ENCODE measurements at regions not wholly inside any gene's neighbourhood (a gene's known extent, or its start where the extent isn't known, plus 50 kb on each side); places are given as distances from the start of the nearest gene placed in this dataset.

- no peak overlapping the region for H3K27ac ChIP-seq (ENCODE audit: low read depth, low read length)
- BruUV-seq (replicated peaks), result no TSS peak
- H3K9me3 ChIP-seq (ENCODE audit: control insufficient read depth in 1 of 2, insufficient read depth in 1 of 2, low read depth in 1 of 2, low read length in 2 of 2), result no peaks in the 10 kb centered on the region
- H3K27me3 ChIP-seq (ENCODE audit: insufficient read depth, low read length), result no peaks in the 10 kb centered on the region
- no peak for DNase-seq (ENCODE audit: low read depth, low spot score)
- H3K4me3 ChIP-seq (replicated peaks in 1 of 2; ENCODE audit: low read depth in 1 of 2, low read length in 2 of 2), result no peak overlapping the region
- no peak overlapping the region for H3K4me2 ChIP-seq (ENCODE audit: low read length)
- POLR2A ChIA-PET, result no interaction called here
- no peak overlapping the region for H2AFZ ChIP-seq (ENCODE audit: low read depth, low read length, poor library complexity, severe bottlenecking)
- no peaks in the 10 kb centered on the region for H3K9me2 ChIP-seq (ENCODE audit: insufficient read depth)
- no peaks in the 10 kb centered on the region for H3K4me1 ChIP-seq (ENCODE audit: control insufficient read depth in 1 of 2, insufficient read depth in 2 of 2, low read length in 2 of 2)
- TF ChIP-seq SRF (IDR thresholded peaks at IDR 0.05; ENCODE audit: low read depth), result no peak
- 0 out of 2 replicates have a peak, but pooled peaks have one; percentile 19 for TF ChIP-seq RAD21 (IDR thresholded peaks at IDR 0.05; ENCODE audit: low read depth)
- H4K20me1 ChIP-seq (ENCODE audit: insufficient read depth), result no peaks in the 10 kb centered on the region
- RAD21 ChIA-PET (ENCODE audit: low non-redundant PET in 1 of 2, low total read pairs in 2 of 2, uncharacterized antibody in 2 of 2, unreplicated experiment in 2 of 2), result no interaction called here
- no peaks in the 10 kb centered on the region for H3K36me3 ChIP-seq (ENCODE audit: control insufficient read depth in 1 of 2, insufficient read depth in 2 of 2, low read length in 2 of 2)
- no peak overlapping the region for H3K9ac ChIP-seq (ENCODE audit: low read length)
- intact Hi-C loops (cut with micrococcal nuclease), result no loop called here
- H3K79me2 ChIP-seq (ENCODE audit: insufficient read depth, low read length), result no peaks in the 10 kb centered on the region
- ATAC-seq, result no peak
- CTCF ChIA-PET, result no interaction called here
These were observed 378.1 kb downstream of the PDGFC start for GRCh38 chr4:156593464-156593863.

DNA sequence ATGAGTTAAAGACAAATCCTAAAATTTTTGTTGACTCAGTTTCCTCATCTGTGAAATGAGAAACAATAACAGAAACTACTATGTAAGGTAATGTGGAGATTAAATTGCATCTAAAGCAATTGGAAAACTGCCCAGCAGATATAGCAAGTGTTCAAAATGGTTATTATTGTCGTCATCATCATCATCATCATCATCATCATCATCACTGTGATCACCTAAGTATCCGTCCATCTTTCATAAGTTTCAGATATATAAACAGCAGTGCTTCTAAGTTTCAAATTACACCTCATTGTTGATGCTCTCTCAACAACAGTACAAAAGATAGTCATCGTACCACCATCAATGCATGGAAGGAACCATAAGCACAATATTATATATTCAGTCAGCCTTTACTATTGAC is 379.9 kb downstream of the PDGFC start:
- Histone ChIP-seq H3K27me3 (ENCODE audit: insufficient read depth, low read length) (no peaks in the 10 kb centered on the region), H3K79me2 (ENCODE audit: insufficient read depth, low read length) (no peaks in the 10 kb centered on the region), H3K9me2 (ENCODE audit: insufficient read depth) (no peaks in the 10 kb centered on the region), H3K4me3 (replicated peaks in 1 of 2; ENCODE audit: low read depth in 1 of 2, low read length in 2 of 2) (no peak overlapping the region), H3K4me2 (ENCODE audit: low read length) (no peak overlapping the region), H3K4me1 (ENCODE audit: control insufficient read depth in 1 of 2, insufficient read depth in 2 of 2, low read length in 2 of 2) (no peaks in the 10 kb centered on the region), H3K9me3 (ENCODE audit: control insufficient read depth in 1 of 2, insufficient read depth in 1 of 2, low read depth in 1 of 2, low read length in 2 of 2) (no peaks in the 10 kb centered on the region), H3K27ac (ENCODE audit: low read depth, low read length) (no peak overlapping the region), H2AFZ (ENCODE audit: low read depth, low read length, poor library complexity, severe bottlenecking) (no peak overlapping the region), H3K36me3 (ENCODE audit: control insufficient read depth in 1 of 2, insufficient read depth in 2 of 2, low read length in 2 of 2) (no peaks in the 10 kb centered on the region), H3K9ac (ENCODE audit: low read length) (no peak overlapping the region), H4K20me1 (ENCODE audit: insufficient read depth) (no peaks in the 10 kb centered on the region)
- intact Hi-C loops (cut with micrococcal nuclease), result no loop called here
- RAD21 ChIA-PET (ENCODE audit: low non-redundant PET in 1 of 2, low total read pairs in 2 of 2, uncharacterized antibody in 2 of 2, unreplicated experiment in 2 of 2), result no interaction called here
- BruUV-seq (replicated peaks), result no TSS peak
- DNase-seq (ENCODE audit: low read depth, low spot score) (no peak), ATAC-seq (no peak)
- POLR2A ChIA-PET, result no interaction called here
- CTCF ChIA-PET, result no interaction called here
- TF ChIP-seq, protein P1, sequence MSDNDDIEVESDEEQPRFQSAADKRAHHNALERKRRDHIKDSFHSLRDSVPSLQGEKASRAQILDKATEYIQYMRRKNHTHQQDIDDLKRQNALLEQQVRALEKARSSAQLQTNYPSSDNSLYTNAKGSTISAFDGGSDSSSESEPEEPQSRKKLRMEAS (IDR thresholded peaks at IDR 0.05), result no peak
- no peak for TF ChIP-seq YY1 (IDR thresholded peaks at IDR 0.05; ENCODE audit: extremely low read depth, insufficient replicate concordance, low read depth, low read length)
- no peak for TF ChIP-seq ZBTB33 (IDR thresholded peaks at IDR 0.05; ENCODE audit: extremely low read depth, insufficient replicate concordance, low read length)
- no peak for TF ChIP-seq ZFX (IDR thresholded peaks at IDR 0.05)

Data from HCT116 (cell line).